IMR-90 (cell line): ENCODE measurements at regions not wholly inside any gene's neighbourhood (a gene's known extent, or its start where the extent isn't known, plus 50 kb on each side); places are given as distances from the start of the nearest gene placed in this dataset.

Experiments
- ATAC-seq: fragments of 200-7000 bp; cut with Tn5 transposase; 2 replicates; pipeline ENCODE4 v1.9.1; 2020; ENCODE audit warnings: low read depth, mild to moderate bottlenecking, moderate library complexity
- BruUV-seq: library from RNA; stranded (reverse); fragments of 400-500 nt; replicated peaks from 2 replicates; lab custom pipeline; 2021; lab: Mats Ljungman, UMichigan
- CTCF ChIA-PET: fragments of 300-600 bp; formaldehyde crosslinking; extraction: SDS; loops from one replicate; lab custom pipeline; 2021; ENCODE audit warnings: antibody characterized with exemption; lab: Yijun Ruan, JAX
- POLR2A ChIA-PET: fragments of 300-600 bp; sonication (Branson Sonifier 250); formaldehyde crosslinking; loops from one replicate; lab custom pipeline; 2022; ENCODE audit warnings: antibody characterized with exemption; ENCODE audit not compliant: unreplicated experiment; lab: Charles Lee
- DNase-seq: peaks from one replicate; pipeline ENCODE4 v3.0.0; 2013
- H2AFZ ChIP-seq: replicated peaks from 2 replicates; pipeline ENCODE3; 2013; ENCODE audit warnings: low read length, mild to moderate bottlenecking; ENCODE audit not compliant: poor library complexity
- H2AK5ac ChIP-seq: 2 replicates; pipeline ENCODE4 v1.6.1; 2013; ENCODE audit warnings: low read depth, low read length, inconsistent platforms
- H2AK9ac ChIP-seq: replicated peaks from 2 replicates; pipeline ENCODE3; 2013; ENCODE audit warnings: mild to moderate bottlenecking, low read depth, low read length, moderate library complexity; ENCODE audit not compliant: poor library complexity
- H2BK120ac ChIP-seq: 2 replicates; pipeline ENCODE4 v1.6.1; 2013; ENCODE audit warnings: low read depth, low read length, inconsistent platforms
- H2BK15ac ChIP-seq: 3 replicates; pipeline ENCODE4 v1.6.1; 2013; ENCODE audit warnings: low read depth, low read length, inconsistent platforms
- H2BK20ac ChIP-seq: 2 replicates; pipeline ENCODE4 v1.6.1; 2013; ENCODE audit warnings: low read depth, mild to moderate bottlenecking, inconsistent platforms, low read length, moderate library complexity
- H2BK5ac ChIP-seq: 2 replicates; pipeline ENCODE4 v1.6.1; 2013; ENCODE audit warnings: mild to moderate bottlenecking, low read depth, low read length, inconsistent platforms; ENCODE audit not compliant: poor library complexity, severe bottlenecking
- H3K14ac ChIP-seq: replicated peaks from 2 replicates; pipeline ENCODE4 v1.6.1; 2013; ENCODE audit warnings: low read depth, low read length, inconsistent platforms
- H3K18ac ChIP-seq: 2 replicates; pipeline ENCODE4 v1.6.1; 2013; ENCODE audit warnings: low read depth, low read length, control low read depth
- H3K23ac ChIP-seq: 2 replicates; pipeline ENCODE4 v1.6.1; 2013; ENCODE audit warnings: low read depth, low read length, inconsistent platforms
- H3K27ac ChIP-seq: 2 replicates; pipeline ENCODE4 v1.5.1; 2013; ENCODE audit warnings: mild to moderate bottlenecking, control low read depth, low read length; ENCODE audit not compliant: insufficient read depth
- H3K27me3 ChIP-seq: 2 replicates; pipeline ENCODE4 v1.6.1; 2013; ENCODE audit warnings: low read length; ENCODE audit not compliant: control insufficient read depth, insufficient read depth
- H3K36me3 ChIP-seq: 2 replicates; pipeline ENCODE4 v1.6.1; 2013; ENCODE audit warnings: low read length, mixed read lengths; ENCODE audit not compliant: control insufficient read depth, insufficient read depth
- H3K4ac ChIP-seq: 2 replicates; pipeline ENCODE4 v1.6.1; 2013; ENCODE audit warnings: low read depth, low read length, inconsistent platforms
- H3K4me1 ChIP-seq: 2 replicates; pipeline ENCODE4 v1.6.1; 2013; ENCODE audit warnings: low read length, mixed read lengths; ENCODE audit not compliant: control insufficient read depth, insufficient read depth
- H3K4me2 ChIP-seq: 2 replicates; pipeline ENCODE4 v1.6.1; 2013; ENCODE audit warnings: low read depth, mild to moderate bottlenecking, control low read depth, low read length, moderate library complexity
- H3K4me3 ChIP-seq: 2 replicates; pipeline ENCODE4 v1.5.1; 2013; ENCODE audit warnings: low read depth, mild to moderate bottlenecking, control low read depth, low read length, moderate library complexity; ENCODE audit not compliant: insufficient read depth
- H3K56ac ChIP-seq: 2 replicates; pipeline ENCODE4 v1.6.1; 2013; ENCODE audit warnings: low read length, inconsistent platforms; ENCODE audit not compliant: insufficient read depth; ENCODE audit errors: extremely low read depth
- H3K79me1 ChIP-seq, 2 experiments: 2 replicates each; pipeline ENCODE4 v1.6.1; 2013; ENCODE audit warnings: low read length in 2 of 2, inconsistent platforms in 1 of 2, low read depth in 1 of 2
- H3K9ac ChIP-seq: 2 replicates; pipeline ENCODE4 v1.6.1; 2013; ENCODE audit warnings: low read depth, low read length, control low read depth
- H3K9me1 ChIP-seq: 2 replicates; pipeline ENCODE4 v1.6.1; 2013; ENCODE audit warnings: low read length, inconsistent platforms; ENCODE audit not compliant: insufficient read depth
- H3K9me3 ChIP-seq: 2 replicates; pipeline ENCODE4 v1.6.1; 2013; ENCODE audit warnings: low read length; ENCODE audit not compliant: control insufficient read depth, insufficient read depth
- H4K20me1 ChIP-seq: 2 replicates; pipeline ENCODE4 v1.6.1; 2013; ENCODE audit warnings: low read length, inconsistent platforms; ENCODE audit not compliant: insufficient read depth
- H4K5ac ChIP-seq: 2 replicates; pipeline ENCODE4 v1.6.1; 2013; ENCODE audit warnings: mild to moderate bottlenecking, low read depth, low read length, control low read depth
- H4K8ac ChIP-seq, 2 experiments: 2 replicates each; pipeline ENCODE4 v1.6.1; 2013; ENCODE audit warnings: low read depth in 2 of 2, low read length in 2 of 2, control low read depth in 1 of 2, inconsistent platforms in 1 of 2
- H4K91ac ChIP-seq: 2 replicates; pipeline ENCODE4 v1.6.1; 2013; ENCODE audit warnings: low read depth, low read length, inconsistent platforms; ENCODE audit not compliant: insufficient read depth
- CEBPB ChIP-seq: IDR thresholded peaks from 2 replicates; pipeline ENCODE4 v1.6.1; 2012; ENCODE audit warnings: low read depth, low read length, improper control_type of control experiment
- FOS ChIP-seq: fragments of 150-350 bp; IDR thresholded peaks from 2 replicates; pipeline ENCODE4 v1.6.1; 2016; ENCODE audit warnings: low read depth, low read length
- MXI1 ChIP-seq: IDR thresholded peaks from 2 replicates; pipeline ENCODE4 v1.6.1; 2012; ENCODE audit warnings: low read depth, mild to moderate bottlenecking, low read length, moderate library complexity, borderline replicate concordance
- RCOR1 ChIP-seq: IDR thresholded peaks from 2 replicates; pipeline ENCODE4 v1.6.1; 2012; ENCODE audit warnings: mild to moderate bottlenecking, low read length, improper control_type of control experiment; ENCODE audit not compliant: insufficient replicate concordance
- RFX5 ChIP-seq: IDR thresholded peaks from 2 replicates; pipeline ENCODE4 v1.8.0; 2012; ENCODE audit warnings: low read depth, mild to moderate bottlenecking, low read length, moderate library complexity
- SMC3 ChIP-seq: fragments of 150-350 bp; IDR thresholded peaks from 2 replicates; pipeline ENCODE4 v1.6.1; 2016; ENCODE audit warnings: low read depth, mild to moderate bottlenecking, antibody characterized with exemption, low read length, moderate library complexity
- WGBS, 2 experiments: methylation state at CpG; one replicate each; pipeline versions ENCODE4 v1.1.5 to v1.1.7; 2013; ENCODE audit warnings: missing lambda C conversion rate in 2 of 2; ENCODE audit not compliant: insufficient read length in 1 of 2; ENCODE audit errors: extremely low coverage in 2 of 2; 5-methylcytosine and 5-hydroxymethylcytosine counted together
- dilution Hi-C: fragments of 300-500 bp; cut with HindIII; formaldehyde crosslinking; loops from one replicate; pipeline ENCODE4 v1.14.3; 2018; ENCODE audit warnings: low sequenced_read_pairs; ENCODE audit not compliant: unreplicated experiment
- in situ Hi-C: fragments of 300-500 bp; cut with MboI; formaldehyde crosslinking; loops from 3 replicates; pipeline ENCODE4 v1.14.3; 2019; ENCODE audit warnings: low sequenced_read_pairs, inconsistent platforms, mixed read lengths
- intact Hi-C: fragments of 100-400 bp; cut with micrococcal nuclease; formaldehyde crosslinking; loops from 2 replicates; pipeline ENCODE4 v1.10.0; 2022
- TF ChIP-seq, protein P1 (sequence below): conservative IDR thresholded peaks from 2 replicates; pipeline ENCODE4 v1.5.1; 2012; ENCODE audit warnings: mild to moderate bottlenecking, low read depth, low read length, improper control_type of control experiment
- TF ChIP-seq, protein P2 (sequence below): fragments of 150-350 bp; IDR thresholded peaks from 2 replicates; pipeline ENCODE4 v1.6.1; 2017; ENCODE audit warnings: mild to moderate bottlenecking, antibody characterized with exemption, low read length, low read depth

DNA sequence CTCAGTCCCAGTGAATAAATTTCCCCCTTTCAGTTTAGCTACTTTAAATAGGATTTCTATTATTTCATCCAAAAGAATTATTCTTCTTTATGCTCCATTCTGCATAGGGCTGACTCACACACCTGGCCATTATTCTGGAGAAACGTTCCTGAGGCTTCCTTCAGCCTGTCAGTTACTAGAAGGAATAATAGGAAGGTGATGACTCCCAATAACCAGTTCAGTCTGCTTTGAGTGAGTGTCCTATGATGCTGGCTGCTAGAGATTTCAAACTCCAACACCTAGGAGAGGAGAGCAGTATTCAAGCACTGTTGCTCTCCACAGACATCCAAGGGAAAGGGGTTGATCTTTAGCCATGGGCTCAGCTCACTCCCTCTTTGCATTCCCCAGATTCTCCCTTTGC is 117.8 kb downstream of the KCTD12 start:
- no CpG with 5 or more reads among the region's 1 CpG for WGBS, 2 experiments
- ATAC-seq: no peak
- H2BK5ac ChIP-seq: no peak overlapping the region
- no peak overlapping the region for H2AFZ ChIP-seq
- no peak overlapping the region for H3K27ac ChIP-seq
- no peaks in the 10 kb centered on the region for H3K9me3 ChIP-seq
- H3K9ac ChIP-seq: no peak overlapping the region
- dilution Hi-C loops (no loop called here), in situ Hi-C loops (no loop called here), intact Hi-C loops (no loop called here)
- no peaks in the 10 kb centered on the region for H3K79me1 ChIP-seq
- H3K4me2 ChIP-seq: no peak overlapping the region
- no peak overlapping the region for H3K4ac ChIP-seq
- H4K91ac ChIP-seq: no peak overlapping the region
- H4K5ac ChIP-seq: no peak overlapping the region
- H3K23ac ChIP-seq: no peak overlapping the region
- H3K4me1 ChIP-seq: no peaks in the 10 kb centered on the region
- H3K14ac ChIP-seq: no peak overlapping the region
- no peak for DNase-seq
- no peak overlapping the region for H3K18ac ChIP-seq
- POLR2A ChIA-PET: no interaction called here
- H2AK9ac ChIP-seq: no peak overlapping the region
- H2AK5ac ChIP-seq: no peak overlapping the region
- H2BK20ac ChIP-seq: no peak overlapping the region
- TF ChIP-seq RCOR1: no peak
- no peak for TF ChIP-seq CEBPB
- TF ChIP-seq, protein P1, sequence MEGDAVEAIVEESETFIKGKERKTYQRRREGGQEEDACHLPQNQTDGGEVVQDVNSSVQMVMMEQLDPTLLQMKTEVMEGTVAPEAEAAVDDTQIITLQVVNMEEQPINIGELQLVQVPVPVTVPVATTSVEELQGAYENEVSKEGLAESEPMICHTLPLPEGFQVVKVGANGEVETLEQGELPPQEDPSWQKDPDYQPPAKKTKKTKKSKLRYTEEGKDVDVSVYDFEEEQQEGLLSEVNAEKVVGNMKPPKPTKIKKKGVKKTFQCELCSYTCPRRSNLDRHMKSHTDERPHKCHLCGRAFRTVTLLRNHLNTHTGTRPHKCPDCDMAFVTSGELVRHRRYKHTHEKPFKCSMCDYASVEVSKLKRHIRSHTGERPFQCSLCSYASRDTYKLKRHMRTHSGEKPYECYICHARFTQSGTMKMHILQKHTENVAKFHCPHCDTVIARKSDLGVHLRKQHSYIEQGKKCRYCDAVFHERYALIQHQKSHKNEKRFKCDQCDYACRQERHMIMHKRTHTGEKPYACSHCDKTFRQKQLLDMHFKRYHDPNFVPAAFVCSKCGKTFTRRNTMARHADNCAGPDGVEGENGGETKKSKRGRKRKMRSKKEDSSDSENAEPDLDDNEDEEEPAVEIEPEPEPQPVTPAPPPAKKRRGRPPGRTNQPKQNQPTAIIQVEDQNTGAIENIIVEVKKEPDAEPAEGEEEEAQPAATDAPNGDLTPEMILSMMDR: no peak
- TF ChIP-seq RFX5: no peak
- TF ChIP-seq, protein P2, sequence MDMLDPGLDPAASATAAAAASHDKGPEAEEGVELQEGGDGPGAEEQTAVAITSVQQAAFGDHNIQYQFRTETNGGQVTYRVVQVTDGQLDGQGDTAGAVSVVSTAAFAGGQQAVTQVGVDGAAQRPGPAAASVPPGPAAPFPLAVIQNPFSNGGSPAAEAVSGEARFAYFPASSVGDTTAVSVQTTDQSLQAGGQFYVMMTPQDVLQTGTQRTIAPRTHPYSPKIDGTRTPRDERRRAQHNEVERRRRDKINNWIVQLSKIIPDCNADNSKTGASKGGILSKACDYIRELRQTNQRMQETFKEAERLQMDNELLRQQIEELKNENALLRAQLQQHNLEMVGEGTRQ: no peak
- TF ChIP-seq MXI1: no peak
- no peak for TF ChIP-seq SMC3
- no peak for TF ChIP-seq FOS
- no peak overlapping the region for H4K8ac ChIP-seq
- no peaks in the 10 kb centered on the region for H3K36me3 ChIP-seq
- no peak overlapping the region for H3K56ac ChIP-seq
- no peaks in the 10 kb centered on the region for H3K9me1 ChIP-seq
- H2BK15ac ChIP-seq: no peak overlapping the region
- no peaks in the 10 kb centered on the region for H4K20me1 ChIP-seq
- H3K4me3 ChIP-seq: no peak overlapping the region
- BruUV-seq: no TSS peak
- CTCF ChIA-PET: interaction anchor here (0.5 kb wide), 1 partner anchor 14 kb away, joined by 8 read pairs; no protein-coding TSS in a partner anchor
- no peak overlapping the region for H2BK120ac ChIP-seq
- no peaks in the 10 kb centered on the region for H3K27me3 ChIP-seq
